ENCODE measurements at regions not wholly inside any gene's neighbourhood (a gene's known extent, or its start where the extent isn't known, plus 50 kb on each side); places are given as distances from the start of the nearest gene placed in this dataset.

DNA sequence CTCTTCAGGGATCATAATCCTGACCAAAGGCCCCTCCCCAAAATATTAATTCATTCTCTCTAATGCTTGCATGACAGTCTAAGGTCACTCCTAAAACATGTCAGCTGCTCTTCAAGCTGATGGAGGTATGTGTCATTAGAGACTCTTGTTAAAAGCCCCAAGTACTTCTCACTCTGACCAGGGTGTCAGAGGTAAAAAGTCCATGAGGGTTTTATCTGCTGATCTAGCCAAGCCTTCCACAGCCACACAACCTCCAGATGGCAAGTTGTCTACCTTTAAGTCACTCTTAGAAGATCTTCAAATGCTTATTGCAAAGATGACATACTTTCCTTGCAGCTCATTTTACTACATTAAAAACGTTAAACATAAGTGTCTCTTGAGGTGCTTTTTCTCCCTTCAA is 83.6 kb upstream of the ETAA1 start:
- DNase-seq (ENCODE audit: low read depth in 2 of 2) = no peak
- H3K4me3 ChIP-seq (replicated peaks in 1 of 2; ENCODE audit: low read depth in 2 of 2, low read length in 2 of 2) = no peak overlapping the region
- TF ChIP-seq, protein P1, sequence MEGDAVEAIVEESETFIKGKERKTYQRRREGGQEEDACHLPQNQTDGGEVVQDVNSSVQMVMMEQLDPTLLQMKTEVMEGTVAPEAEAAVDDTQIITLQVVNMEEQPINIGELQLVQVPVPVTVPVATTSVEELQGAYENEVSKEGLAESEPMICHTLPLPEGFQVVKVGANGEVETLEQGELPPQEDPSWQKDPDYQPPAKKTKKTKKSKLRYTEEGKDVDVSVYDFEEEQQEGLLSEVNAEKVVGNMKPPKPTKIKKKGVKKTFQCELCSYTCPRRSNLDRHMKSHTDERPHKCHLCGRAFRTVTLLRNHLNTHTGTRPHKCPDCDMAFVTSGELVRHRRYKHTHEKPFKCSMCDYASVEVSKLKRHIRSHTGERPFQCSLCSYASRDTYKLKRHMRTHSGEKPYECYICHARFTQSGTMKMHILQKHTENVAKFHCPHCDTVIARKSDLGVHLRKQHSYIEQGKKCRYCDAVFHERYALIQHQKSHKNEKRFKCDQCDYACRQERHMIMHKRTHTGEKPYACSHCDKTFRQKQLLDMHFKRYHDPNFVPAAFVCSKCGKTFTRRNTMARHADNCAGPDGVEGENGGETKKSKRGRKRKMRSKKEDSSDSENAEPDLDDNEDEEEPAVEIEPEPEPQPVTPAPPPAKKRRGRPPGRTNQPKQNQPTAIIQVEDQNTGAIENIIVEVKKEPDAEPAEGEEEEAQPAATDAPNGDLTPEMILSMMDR (IDR thresholded peaks at IDR 0.05; ENCODE audit: low read depth, low read length) = no peak

DNA sequence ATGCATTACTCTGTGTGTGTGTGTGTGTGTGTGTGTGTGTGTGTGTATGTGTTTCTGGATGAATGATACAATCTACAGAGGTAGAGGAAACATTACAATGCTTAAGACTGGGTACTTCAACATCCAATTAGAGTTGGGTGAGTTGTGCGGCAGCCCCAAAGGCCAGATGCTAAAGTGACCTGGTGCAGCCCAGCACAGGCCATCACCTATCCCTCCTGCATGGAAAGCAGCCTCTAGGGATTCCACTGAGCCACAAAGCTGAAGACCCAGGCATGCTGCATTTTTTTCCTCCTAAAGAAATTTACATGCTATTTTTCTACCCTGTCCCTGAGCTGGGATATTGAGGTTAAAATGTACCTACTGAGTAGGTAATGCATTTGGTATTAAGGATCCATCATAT is 79.1 kb upstream of the ETAA1 start:
- no peak overlapping the region for H3K4me3 ChIP-seq (replicated peaks in 1 of 2; ENCODE audit: low read depth in 2 of 2, low read length in 2 of 2)
- no peak for DNase-seq (ENCODE audit: low read depth in 2 of 2)
- TF ChIP-seq, protein P1 (IDR thresholded peaks at IDR 0.05; ENCODE audit: low read depth, low read length) = no peak

DNA sequence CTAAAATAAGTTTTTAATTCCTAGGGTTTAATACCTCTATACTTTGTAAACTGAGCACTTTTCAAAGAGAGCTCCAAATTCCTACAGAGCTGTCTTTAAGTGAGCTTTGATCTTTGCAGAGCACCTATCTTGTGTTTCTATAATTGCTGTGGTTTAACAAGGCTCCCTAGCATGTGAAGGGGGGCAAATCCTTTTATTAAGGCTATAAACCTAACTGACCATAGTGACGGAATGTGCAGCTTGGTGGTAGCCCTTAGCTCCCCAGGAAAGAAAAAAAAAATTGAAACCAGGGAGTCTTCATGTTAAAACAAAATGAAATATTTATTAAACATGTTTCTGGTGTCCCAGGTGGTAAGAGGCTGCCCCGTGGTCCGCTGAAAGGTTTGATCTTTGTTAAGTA is 78.6 kb upstream of the ETAA1 start:
- TF ChIP-seq, protein P1 (IDR thresholded peaks at IDR 0.05; ENCODE audit: low read depth, low read length) = no peak
- H3K4me3 ChIP-seq (replicated peaks in 1 of 2; ENCODE audit: low read depth in 2 of 2, low read length in 2 of 2) = no peak overlapping the region
- no peak for DNase-seq (ENCODE audit: low read depth in 2 of 2)

DNA sequence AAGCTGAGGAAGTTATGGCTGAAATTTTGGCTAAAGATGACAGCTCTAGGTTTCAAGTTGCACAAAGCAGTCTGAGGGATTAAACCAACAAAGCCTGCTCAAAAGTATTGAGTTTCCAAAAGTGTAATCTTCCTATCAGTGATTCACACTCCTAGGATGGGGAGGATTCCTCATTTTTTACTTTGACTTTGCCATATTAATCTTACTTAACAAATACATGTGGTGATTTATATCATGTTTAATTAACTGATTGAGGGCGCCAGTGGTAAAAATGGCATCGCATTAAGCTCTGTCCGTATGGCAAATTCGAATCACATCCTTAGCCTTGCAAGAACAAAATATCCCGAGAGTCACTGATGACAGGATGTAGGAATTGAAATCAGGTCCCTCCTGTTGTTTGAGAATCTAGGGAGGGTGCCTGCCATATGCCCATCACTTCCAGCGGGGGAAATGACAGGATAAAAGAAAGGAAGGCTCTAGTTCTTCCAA is 78.1 kb upstream of the ETAA1 start:
- TF ChIP-seq, protein P1 (IDR thresholded peaks at IDR 0.05; ENCODE audit: low read depth, low read length) = no peak

DNA sequence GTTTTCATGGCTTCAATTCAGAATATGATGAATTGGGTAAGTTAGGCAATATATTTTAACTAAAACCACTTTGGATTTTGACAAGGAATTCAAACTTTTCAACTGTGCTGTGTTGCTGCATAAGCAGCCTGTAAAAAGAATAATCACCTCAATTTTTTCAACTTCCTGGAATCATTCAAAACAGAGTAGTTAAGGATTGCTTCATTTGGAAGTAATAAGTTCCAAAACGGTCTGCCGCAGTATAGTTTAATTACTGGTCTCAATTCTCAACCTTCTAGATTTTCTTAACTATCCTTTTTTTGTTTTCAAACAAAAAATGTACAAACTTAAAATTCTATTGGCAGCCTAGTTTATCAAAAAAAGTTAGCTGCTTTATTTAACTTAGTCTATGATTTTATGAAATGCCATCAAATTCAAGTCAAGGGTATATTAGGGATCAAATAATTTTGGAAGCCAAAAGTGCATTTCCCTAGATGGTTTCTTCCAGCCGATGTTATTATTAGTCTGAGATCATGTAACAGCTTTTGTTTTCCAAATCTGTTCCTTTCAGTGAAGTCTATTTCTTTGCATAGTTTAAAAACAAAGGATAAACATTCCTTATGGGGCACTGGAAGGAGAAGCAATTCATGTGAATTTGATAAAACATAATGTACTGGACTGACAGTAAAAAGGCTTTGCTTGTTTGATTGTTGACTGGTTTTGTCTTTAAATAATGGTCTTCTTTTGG is 76.1 kb upstream of the ETAA1 start:
- no peak for DNase-seq (ENCODE audit: low read depth in 2 of 2)
- TF ChIP-seq, protein P1 (IDR thresholded peaks at IDR 0.05; ENCODE audit: low read depth, low read length) = no peak
- no peak overlapping the region for H3K4me3 ChIP-seq (replicated peaks in 1 of 2; ENCODE audit: low read depth in 2 of 2, low read length in 2 of 2)

More for the DNA sequence above, 78.1 kb upstream of the ETAA1 start:
- DNase-seq (ENCODE audit: low read depth in 2 of 2) = no peak
- no peak overlapping the region for H3K4me3 ChIP-seq (replicated peaks in 1 of 2; ENCODE audit: low read depth in 2 of 2, low read length in 2 of 2)

DNA sequence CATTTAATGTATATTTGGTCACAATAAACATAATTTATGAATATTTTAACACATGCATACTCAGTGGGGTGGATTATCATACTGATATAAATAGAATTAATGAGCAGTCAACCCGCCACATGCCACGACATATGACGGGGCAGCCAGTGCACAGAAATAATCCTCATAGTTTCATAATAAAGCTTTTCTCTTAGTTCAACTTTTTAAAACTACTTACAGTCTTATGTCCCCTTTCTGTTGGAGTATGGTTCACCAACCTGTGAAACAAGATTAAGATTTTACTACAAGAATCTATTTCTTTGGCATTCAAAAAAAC is 75.6 kb upstream of the ETAA1 start:
- TF ChIP-seq, protein P1 (IDR thresholded peaks at IDR 0.05; ENCODE audit: low read depth, low read length) = no peak
- H3K4me3 ChIP-seq (replicated peaks in 1 of 2; ENCODE audit: low read depth in 2 of 2, low read length in 2 of 2) = no peak overlapping the region
- DNase-seq (ENCODE audit: low read depth in 2 of 2) = no peak
